HEK293T (cell line): ENCODE measurements at regions not wholly inside any gene's neighbourhood (a gene's known extent, or its start where the extent isn't known, plus 50 kb on each side); places are given as distances from the start of the nearest gene placed in this dataset.

ENCODE experiments used
- ARNT ChIP-seq: fragments of 450-650 bp; IDR thresholded peaks from 2 replicates; pipeline ENCODE4 v1.6.1; 2017; ENCODE audit warnings: mild to moderate bottlenecking
- BHLHE40 ChIP-seq: fragments of 450-650 bp; IDR thresholded peaks from 2 replicates; pipeline ENCODE4 v1.6.1; 2016; ENCODE audit warnings: mild to moderate bottlenecking, moderate library complexity, borderline replicate concordance
- ELF4 ChIP-seq: fragments of 450-650 bp; IDR thresholded peaks from 2 replicates; pipeline ENCODE4 v1.6.1; 2017; ENCODE audit warnings: antibody characterized with exemption
- FOXA1 ChIP-seq: fragments of 450-650 bp; IDR thresholded peaks from 2 replicates; pipeline ENCODE4 v1.6.1; 2016; ENCODE audit warnings: mild to moderate bottlenecking
- FOXK2 ChIP-seq: fragments of 450-650 bp; IDR thresholded peaks from 2 replicates; pipeline ENCODE4 v1.6.1; 2016; ENCODE audit warnings: mild to moderate bottlenecking
- FOXM1 ChIP-seq: fragments of 450-650 bp; IDR thresholded peaks from 2 replicates; pipeline ENCODE4 v1.6.1; 2017; ENCODE audit warnings: mild to moderate bottlenecking, borderline replicate concordance
- HDGF ChIP-seq: fragments of 450-650 bp; IDR thresholded peaks from 2 replicates; pipeline ENCODE4 v1.6.1; 2017; ENCODE audit warnings: antibody characterized with exemption, borderline replicate concordance
- L3MBTL2 ChIP-seq: fragments of 450-650 bp; conservative IDR thresholded peaks from 2 replicates; pipeline ENCODE4 v1.6.1; 2016; ENCODE audit warnings: mild to moderate bottlenecking
- NFRKB ChIP-seq: fragments of 450-650 bp; IDR thresholded peaks from 2 replicates; pipeline ENCODE4 v1.6.1; 2016; ENCODE audit warnings: mild to moderate bottlenecking, moderate library complexity
- SP1 ChIP-seq: fragments of 450-650 bp; IDR thresholded peaks from 2 replicates; pipeline ENCODE4 v1.6.1; 2017
- SUZ12 ChIP-seq: fragments of 450-650 bp; IDR thresholded peaks from 2 replicates; pipeline ENCODE4 v1.6.1; 2016; ENCODE audit warnings: mild to moderate bottlenecking
- TARDBP ChIP-seq: fragments of 450-650 bp; IDR thresholded peaks from 2 replicates; pipeline ENCODE4 v1.6.1; 2016
- ZNF384 ChIP-seq: fragments of 450-650 bp; IDR thresholded peaks from 2 replicates; pipeline ENCODE4 v1.6.1; 2016
- TF ChIP-seq, protein P1 (sequence below): fragments of 450-650 bp; IDR thresholded peaks from 2 replicates; pipeline ENCODE4 v1.6.1; 2016

DNA sequence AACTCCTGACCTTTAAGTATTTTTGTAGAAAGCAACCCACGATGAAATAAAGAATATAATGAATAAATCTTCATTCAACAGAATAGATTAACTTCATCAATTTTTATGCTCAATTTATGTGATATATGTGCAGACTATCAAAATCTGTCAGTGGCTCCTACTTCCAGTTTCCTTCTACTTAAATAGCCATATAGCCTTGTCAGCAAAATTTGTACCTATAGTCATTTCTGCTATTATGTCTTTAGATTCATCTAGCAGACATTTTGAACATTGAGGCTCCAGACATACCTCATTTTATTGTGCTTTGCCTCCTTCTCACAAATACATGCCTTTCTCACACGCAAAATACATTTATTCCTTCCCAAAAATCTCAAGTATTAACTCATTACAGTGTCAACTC, 971.7 kb downstream of the FAM133A start:
- TF ChIP-seq SP1: no peak
- no peak for TF ChIP-seq BHLHE40
- TF ChIP-seq FOXM1: no peak
- no peak for TF ChIP-seq TARDBP
- no peak for TF ChIP-seq HDGF
- no peak for TF ChIP-seq NFRKB
- no peak for TF ChIP-seq FOXA1
- TF ChIP-seq SUZ12: no peak
- no peak for TF ChIP-seq FOXK2
- no peak for TF ChIP-seq L3MBTL2
- TF ChIP-seq ELF4: no peak
- TF ChIP-seq ZNF384: no peak
- TF ChIP-seq, protein P1, sequence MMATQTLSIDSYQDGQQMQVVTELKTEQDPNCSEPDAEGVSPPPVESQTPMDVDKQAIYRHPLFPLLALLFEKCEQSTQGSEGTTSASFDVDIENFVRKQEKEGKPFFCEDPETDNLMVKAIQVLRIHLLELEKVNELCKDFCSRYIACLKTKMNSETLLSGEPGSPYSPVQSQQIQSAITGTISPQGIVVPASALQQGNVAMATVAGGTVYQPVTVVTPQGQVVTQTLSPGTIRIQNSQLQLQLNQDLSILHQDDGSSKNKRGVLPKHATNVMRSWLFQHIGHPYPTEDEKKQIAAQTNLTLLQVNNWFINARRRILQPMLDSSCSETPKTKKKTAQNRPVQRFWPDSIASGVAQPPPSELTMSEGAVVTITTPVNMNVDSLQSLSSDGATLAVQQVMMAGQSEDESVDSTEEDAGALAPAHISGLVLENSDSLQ: no peak
- no peak for TF ChIP-seq ARNT
